ENCODE measurements at regions not wholly inside any gene's neighbourhood (a gene's known extent, or its start where the extent isn't known, plus 50 kb on each side); places are given as distances from the start of the nearest gene placed in this dataset.

DNA sequence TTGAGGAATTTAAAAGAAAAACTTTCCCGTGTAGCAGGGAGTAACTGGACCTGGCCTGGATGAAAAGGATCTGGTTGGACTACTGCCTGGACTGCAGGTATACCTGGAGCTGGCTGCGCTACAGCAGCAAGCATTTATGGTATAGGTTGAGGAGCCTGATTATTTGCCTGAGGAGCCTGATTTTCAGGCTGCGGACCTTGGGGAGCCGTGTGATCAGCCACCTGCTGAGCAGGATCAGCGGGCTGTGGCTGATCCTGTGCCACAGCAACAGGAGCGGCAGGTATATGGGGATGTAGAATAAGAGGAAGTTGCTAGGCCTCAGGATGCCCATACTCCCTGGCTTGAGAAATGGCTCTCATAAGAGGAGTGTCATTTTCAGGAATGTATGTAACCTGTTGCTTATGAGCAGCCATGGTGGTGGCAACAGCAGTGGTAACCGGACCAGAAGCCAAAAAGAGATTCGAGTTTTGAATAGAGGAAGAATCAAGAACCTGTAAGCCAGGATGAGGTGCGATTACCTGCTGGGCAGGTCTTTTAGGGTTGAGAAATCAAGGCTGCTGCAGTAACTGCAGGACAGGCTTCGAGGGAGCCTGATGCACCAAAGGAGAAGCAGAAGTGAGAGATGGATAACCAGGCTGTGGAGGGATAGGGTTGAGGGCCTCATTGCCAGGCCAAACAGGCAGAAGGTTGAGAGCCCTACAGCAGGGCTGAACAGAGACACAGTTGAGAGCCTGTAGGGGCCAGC is 60.9 kb upstream of the ARL4D start:
- H3K27me3 ChIP-seq (ENCODE audit: insufficient read depth, low read length), result no peaks in the 10 kb centered on the region
- H3K36me3 ChIP-seq (ENCODE audit: control insufficient read depth in 1 of 2, insufficient read depth in 2 of 2, low read length in 2 of 2), result no peaks in the 10 kb centered on the region
- no peak overlapping the region for H3K4me2 ChIP-seq (ENCODE audit: low read length)
- CTCF ChIA-PET, result no interaction called here
- H3K4me3 ChIP-seq (replicated peaks in 1 of 2; ENCODE audit: low read depth in 1 of 2, low read length in 2 of 2), result no peak overlapping the region
- H3K9me2 ChIP-seq (ENCODE audit: insufficient read depth), result no peaks in the 10 kb centered on the region
- intact Hi-C loops (cut with micrococcal nuclease), result loop anchor here (5.0 kb wide), 1 partner anchor 144 kb away; the partner anchor contains the start of gene DHX8
- H3K79me2 ChIP-seq (ENCODE audit: insufficient read depth, low read length), result no peaks in the 10 kb centered on the region
- no peak overlapping the region for H2AFZ ChIP-seq (ENCODE audit: low read depth, low read length, poor library complexity, severe bottlenecking)
- DNase-seq (ENCODE audit: low read depth, low spot score), result no peak
- no peaks in the 10 kb centered on the region for H4K20me1 ChIP-seq (ENCODE audit: insufficient read depth)
- no peak overlapping the region for H3K27ac ChIP-seq (ENCODE audit: low read depth, low read length)
- RAD21 ChIA-PET (ENCODE audit: low non-redundant PET in 1 of 2, low total read pairs in 2 of 2, uncharacterized antibody in 2 of 2, unreplicated experiment in 2 of 2), result no interaction called here
- no TSS peak for BruUV-seq (replicated peaks)
- H3K9ac ChIP-seq (ENCODE audit: low read length), result no peak overlapping the region
- no peaks in the 10 kb centered on the region for H3K9me3 ChIP-seq (ENCODE audit: control insufficient read depth in 1 of 2, insufficient read depth in 1 of 2, low read depth in 1 of 2, low read length in 2 of 2)
- POLR2A ChIA-PET, result no interaction called here
- no peak for ATAC-seq
- TF ChIP-seq CEBPB (IDR thresholded peaks at IDR 0.05; ENCODE audit: low read depth), result no peak
- TF ChIP-seq ZNF274 (IDR thresholded peaks at IDR 0.05; ENCODE audit: low read depth, low read length), result no peak
- no peak for TF ChIP-seq SIN3A (IDR thresholded peaks at IDR 0.05; ENCODE audit: low read depth)
- no peak for TF ChIP-seq ZFX (IDR thresholded peaks at IDR 0.05)
- TF ChIP-seq EZH2 (IDR thresholded peaks at IDR 0.05), result no peak
- no peak for TF ChIP-seq SP1 (IDR thresholded peaks at IDR 0.05; ENCODE audit: low read depth)
- no peak for TF ChIP-seq MAX (IDR thresholded peaks at IDR 0.05)
- no peak for TF ChIP-seq POLR2AphosphoS5 (IDR thresholded peaks at IDR 0.05; ENCODE audit: low read depth, low read length)
- TF ChIP-seq EZH2phosphoT487 (IDR thresholded peaks at IDR 0.05; ENCODE audit: borderline replicate concordance), result no peak
- TF ChIP-seq ZBTB33 (IDR thresholded peaks at IDR 0.05; ENCODE audit: extremely low read depth, insufficient replicate concordance, low read length), result no peak
- no peaks in the 10 kb centered on the region for H3K4me1 ChIP-seq (ENCODE audit: control insufficient read depth in 1 of 2, insufficient read depth in 2 of 2, low read length in 2 of 2)
